ENCODE measurements at regions not wholly inside any gene's neighbourhood (a gene's known extent, or its start where the extent isn't known, plus 50 kb on each side); places are given as distances from the start of the nearest gene placed in this dataset.
"Not testable (repeated sequence)": the region's sequence is repeated elsewhere in the genome, so short reads cannot be mapped to it uniquely, and the experiment has no call there.

DNA sequence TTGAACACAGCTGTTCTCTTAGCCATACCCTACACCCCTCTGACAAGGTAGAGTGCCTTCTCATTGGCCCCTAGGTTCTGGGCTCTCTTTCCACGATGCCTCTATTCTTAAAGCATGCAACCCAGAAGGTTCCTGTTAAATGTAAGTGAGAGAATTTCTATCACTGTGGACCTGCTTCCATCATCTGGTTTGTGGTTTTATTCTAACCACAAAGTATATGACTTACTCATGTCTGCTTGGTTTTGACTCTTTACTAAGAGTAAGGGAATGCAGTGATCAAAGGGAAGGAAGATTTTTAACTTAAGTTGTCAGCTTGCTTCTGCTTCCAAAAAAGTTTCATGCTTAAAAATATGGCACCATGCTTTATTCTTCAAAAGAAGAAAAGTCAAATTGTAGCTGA, 80.2 kb downstream of the ANKEF1 start:
- TF ChIP-seq, protein P1, sequence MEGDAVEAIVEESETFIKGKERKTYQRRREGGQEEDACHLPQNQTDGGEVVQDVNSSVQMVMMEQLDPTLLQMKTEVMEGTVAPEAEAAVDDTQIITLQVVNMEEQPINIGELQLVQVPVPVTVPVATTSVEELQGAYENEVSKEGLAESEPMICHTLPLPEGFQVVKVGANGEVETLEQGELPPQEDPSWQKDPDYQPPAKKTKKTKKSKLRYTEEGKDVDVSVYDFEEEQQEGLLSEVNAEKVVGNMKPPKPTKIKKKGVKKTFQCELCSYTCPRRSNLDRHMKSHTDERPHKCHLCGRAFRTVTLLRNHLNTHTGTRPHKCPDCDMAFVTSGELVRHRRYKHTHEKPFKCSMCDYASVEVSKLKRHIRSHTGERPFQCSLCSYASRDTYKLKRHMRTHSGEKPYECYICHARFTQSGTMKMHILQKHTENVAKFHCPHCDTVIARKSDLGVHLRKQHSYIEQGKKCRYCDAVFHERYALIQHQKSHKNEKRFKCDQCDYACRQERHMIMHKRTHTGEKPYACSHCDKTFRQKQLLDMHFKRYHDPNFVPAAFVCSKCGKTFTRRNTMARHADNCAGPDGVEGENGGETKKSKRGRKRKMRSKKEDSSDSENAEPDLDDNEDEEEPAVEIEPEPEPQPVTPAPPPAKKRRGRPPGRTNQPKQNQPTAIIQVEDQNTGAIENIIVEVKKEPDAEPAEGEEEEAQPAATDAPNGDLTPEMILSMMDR (IDR thresholded peaks at IDR 0.05; ENCODE audit: low read depth, low read length): no peak
- peak; percentile 87 for DNase-seq (ENCODE audit: low read depth, low spot score)
- in situ Hi-C loops (cut with HindIII; ENCODE audit: low sequenced_read_pairs): no loop called here
- H3K4me3 ChIP-seq (ENCODE audit: low read depth, low read length): no peak overlapping the region

DNA sequence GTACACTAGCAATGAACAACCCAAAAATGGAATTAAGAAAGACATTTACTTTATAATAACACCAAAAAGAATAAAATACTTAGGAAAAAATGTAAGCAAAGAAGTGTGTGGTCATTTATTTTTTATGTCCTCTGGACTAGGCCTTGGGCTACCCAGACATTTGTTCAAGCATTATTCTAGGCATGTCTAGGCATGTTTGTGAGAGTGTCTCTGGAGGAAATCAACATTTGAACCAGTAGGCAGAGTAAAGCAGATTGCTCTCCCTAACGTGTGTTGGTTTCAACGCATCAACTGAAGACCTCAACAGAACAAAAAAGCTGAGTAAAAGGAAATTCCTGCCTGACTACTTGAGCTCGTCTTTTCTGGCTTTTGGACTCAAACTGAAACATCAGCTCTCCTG, 84.5 kb downstream of the ANKEF1 start:
- no peak overlapping the region for H3K4me3 ChIP-seq (ENCODE audit: low read depth, low read length)
- TF ChIP-seq, protein P1 (IDR thresholded peaks at IDR 0.05; ENCODE audit: low read depth, low read length): no peak
- in situ Hi-C loops (cut with HindIII; ENCODE audit: low sequenced_read_pairs): no loop called here
- no peak for DNase-seq (ENCODE audit: low read depth, low spot score)

DNA sequence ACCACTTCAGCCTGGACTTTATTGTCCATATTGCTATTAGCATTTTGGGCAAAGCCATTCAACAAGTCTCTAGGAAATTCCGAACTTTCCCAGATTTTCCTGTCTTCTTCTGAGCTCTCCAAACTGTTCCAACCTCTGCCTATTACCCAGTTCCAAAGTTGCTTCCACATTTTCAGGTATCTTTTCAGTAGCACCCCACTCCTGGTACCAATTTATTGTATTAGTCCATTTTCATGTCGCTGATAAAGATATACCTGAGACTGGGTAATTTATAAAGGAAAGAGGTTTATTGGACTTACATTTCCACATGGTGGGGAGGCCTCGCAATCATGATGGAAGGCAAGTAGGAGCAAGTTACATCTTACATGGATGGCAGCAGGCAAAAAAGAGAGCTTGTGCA, 90.1 kb downstream of the ANKEF1 start:
- DNase-seq (ENCODE audit: low read depth, low spot score); in situ Hi-C loops (cut with HindIII; ENCODE audit: low sequenced_read_pairs); H3K4me3 ChIP-seq (ENCODE audit: low read depth, low read length): not testable (repeated sequence)

DNA sequence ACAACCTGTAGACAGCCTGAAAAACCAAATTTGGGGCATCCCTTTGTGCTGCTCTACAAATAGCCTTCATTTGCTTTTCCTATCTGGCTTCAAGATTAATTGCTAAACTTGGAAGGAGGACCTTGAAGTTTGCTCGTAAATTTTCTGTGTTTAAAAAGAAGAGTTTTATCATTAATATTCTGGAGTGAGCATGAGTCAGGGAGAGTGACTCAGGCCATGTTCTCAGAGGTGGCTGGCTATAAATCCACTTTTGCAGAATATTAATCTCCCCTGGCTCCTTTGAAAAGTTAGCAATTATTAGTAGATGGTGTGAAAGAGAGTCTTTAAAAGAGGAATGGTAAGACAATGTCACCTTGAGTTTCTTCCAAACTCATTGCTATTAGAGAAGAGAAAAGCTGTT, 91.0 kb downstream of the ANKEF1 start:
- H3K4me3 ChIP-seq (ENCODE audit: low read depth, low read length): no peak overlapping the region
- in situ Hi-C loops (cut with HindIII; ENCODE audit: low sequenced_read_pairs): no loop called here
- DNase-seq (ENCODE audit: low read depth, low spot score): peak; percentile 35
- TF ChIP-seq, protein P1 (IDR thresholded peaks at IDR 0.05; ENCODE audit: low read depth, low read length): no peak

DNA sequence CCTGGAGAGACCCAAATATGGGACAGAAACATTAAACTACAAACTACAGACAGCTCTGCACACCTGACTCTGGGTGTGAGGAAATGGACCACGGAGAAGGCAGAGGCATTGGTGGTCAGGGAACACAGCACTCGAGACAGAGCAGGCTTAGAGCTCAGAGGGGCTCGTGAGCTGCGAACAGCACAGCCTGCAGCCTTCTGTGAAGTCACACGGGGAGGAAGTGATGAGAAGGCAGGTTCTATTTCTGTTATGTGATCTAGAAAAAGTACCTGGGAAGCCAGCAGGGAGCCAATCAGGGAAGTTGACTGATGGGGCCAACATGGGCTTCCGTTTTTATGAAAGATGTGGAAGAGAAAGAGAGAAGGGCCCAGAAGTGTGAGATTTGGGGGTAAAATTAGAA, 88.9 kb upstream of the SNAP25 start:
- in situ Hi-C loops (cut with HindIII; ENCODE audit: low sequenced_read_pairs): no loop called here
- TF ChIP-seq, protein P1 (IDR thresholded peaks at IDR 0.05; ENCODE audit: low read depth, low read length): no peak
- no peak overlapping the region for H3K4me3 ChIP-seq (ENCODE audit: low read depth, low read length)
- DNase-seq (ENCODE audit: low read depth, low spot score): no peak

DNA sequence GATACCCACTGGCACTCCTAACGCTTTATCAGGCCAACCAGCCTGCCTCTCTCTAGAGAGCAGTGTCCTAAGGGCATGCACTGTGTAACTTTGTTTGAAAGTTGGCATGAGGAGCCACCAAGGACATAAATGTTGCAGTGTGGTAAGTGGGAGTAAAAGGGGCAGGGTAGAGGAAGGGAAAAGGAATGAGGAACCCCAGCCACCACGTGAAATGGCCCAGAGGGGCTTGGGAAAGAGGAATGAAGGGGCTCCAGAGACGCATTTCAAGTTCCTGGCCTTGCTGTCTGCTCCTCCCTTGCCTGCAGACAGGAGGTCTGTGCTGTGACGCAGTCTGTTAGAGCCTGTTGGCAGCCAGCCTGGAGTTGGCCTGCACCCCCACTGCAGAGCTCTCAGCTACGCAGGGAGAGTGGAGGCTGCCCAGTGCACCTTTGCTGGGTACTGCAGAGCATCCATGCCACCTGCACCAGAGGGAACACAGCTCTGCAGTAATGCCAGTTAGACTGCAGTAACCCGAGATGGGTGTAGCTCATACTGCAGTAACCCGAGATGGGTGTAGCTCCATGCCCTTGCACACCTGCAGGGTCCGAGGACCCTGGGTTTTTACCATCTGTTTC, 86.8 kb upstream of the SNAP25 start:
- DNase-seq (ENCODE audit: low read depth, low spot score): peak; percentile 77
- in situ Hi-C loops (cut with HindIII; ENCODE audit: low sequenced_read_pairs): no loop called here
- no peak overlapping the region for H3K4me3 ChIP-seq (ENCODE audit: low read depth, low read length)
- TF ChIP-seq, protein P1 (IDR thresholded peaks at IDR 0.05; ENCODE audit: low read depth, low read length): no peak

DNA sequence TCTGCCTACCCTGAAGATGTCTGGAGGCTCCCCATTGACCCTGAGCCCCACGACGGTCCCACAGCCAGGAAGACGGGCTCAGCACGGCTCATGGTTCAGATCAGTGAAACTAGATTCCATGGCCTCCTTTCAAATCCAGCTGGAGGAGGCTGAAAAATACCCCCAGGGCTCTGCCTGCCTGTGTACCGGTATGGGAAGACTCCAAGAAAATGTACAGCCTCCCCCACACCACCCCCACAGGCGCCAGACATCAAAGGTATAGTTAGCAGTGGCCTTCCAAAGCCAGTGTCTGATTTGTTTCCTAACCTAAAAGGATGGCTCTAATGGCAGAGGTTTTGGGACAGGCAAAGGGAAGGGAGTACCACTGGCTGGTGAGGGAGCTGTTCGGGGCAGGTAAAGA, 86.2 kb upstream of the SNAP25 start:
- TF ChIP-seq, protein P1 (IDR thresholded peaks at IDR 0.05; ENCODE audit: low read depth, low read length): no peak
- no peak overlapping the region for H3K4me3 ChIP-seq (ENCODE audit: low read depth, low read length)
- in situ Hi-C loops (cut with HindIII; ENCODE audit: low sequenced_read_pairs): no loop called here
- no peak for DNase-seq (ENCODE audit: low read depth, low spot score)
